Suprapubic skin (tissue), 4 donors: ENCODE measurements at regions not wholly inside any gene's neighbourhood (a gene's known extent, or its start where the extent isn't known, plus 50 kb on each side); places are given as distances from the start of the nearest gene placed in this dataset.

Experiments
- POLR2A ChIP-seq, 2 donors: fragments of 450-650 bp; IDR thresholded peaks; one replicate each; pipeline ENCODE4 v1.6.1; 2017; ENCODE audit warnings: antibody characterized with exemption in 2 of 2, mild to moderate bottlenecking in 2 of 2, moderate library complexity in 2 of 2
- POLR2AphosphoS5 ChIP-seq, 3 donors: sonication (generic); formaldehyde crosslinking; IDR thresholded peaks; one replicate each; pipeline ENCODE4 v1.6.1; 2017; ENCODE audit warnings: antibody characterized with exemption in 3 of 3
- TF ChIP-seq, protein P1 (sequence below), 2 donors: fragments of 200-600 bp in 1 of 2; fragments of 450-650 bp in 1 of 2; sonication (generic) in 1 of 2; IDR thresholded peaks; one replicate each; pipeline ENCODE4 v1.5.1; 2016 to 2019; ENCODE audit warnings: antibody characterized with exemption in 2 of 2, mild to moderate bottlenecking in 1 of 2, moderate library complexity in 1 of 2

DNA sequence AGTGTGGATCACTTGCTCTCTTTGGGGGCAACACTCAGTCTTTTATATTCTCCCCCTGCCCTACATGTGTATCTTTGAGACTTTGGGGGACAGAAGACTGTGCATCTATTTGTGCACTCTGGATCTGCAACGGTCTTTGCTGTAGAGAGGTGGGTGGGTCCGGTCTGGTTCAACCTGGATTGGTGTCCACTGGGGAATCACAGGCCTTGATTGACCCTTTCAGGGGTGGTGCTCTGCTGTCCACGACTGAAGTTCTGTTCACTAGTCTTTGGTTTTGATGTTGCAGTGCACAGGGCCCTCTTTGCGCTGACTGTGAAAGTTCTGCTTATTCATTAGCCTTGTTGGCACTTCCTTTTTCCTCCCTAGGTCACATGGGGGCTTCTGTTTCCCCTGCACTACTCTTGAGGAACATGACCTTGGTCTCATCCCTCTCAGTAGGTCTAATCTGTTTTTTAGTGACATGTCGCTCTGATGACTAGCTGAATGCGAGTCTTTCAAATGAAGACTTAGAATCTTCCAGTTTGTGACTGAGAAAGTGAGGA, 284.2 kb downstream of the SV2B start:
- TF ChIP-seq, protein P1, sequence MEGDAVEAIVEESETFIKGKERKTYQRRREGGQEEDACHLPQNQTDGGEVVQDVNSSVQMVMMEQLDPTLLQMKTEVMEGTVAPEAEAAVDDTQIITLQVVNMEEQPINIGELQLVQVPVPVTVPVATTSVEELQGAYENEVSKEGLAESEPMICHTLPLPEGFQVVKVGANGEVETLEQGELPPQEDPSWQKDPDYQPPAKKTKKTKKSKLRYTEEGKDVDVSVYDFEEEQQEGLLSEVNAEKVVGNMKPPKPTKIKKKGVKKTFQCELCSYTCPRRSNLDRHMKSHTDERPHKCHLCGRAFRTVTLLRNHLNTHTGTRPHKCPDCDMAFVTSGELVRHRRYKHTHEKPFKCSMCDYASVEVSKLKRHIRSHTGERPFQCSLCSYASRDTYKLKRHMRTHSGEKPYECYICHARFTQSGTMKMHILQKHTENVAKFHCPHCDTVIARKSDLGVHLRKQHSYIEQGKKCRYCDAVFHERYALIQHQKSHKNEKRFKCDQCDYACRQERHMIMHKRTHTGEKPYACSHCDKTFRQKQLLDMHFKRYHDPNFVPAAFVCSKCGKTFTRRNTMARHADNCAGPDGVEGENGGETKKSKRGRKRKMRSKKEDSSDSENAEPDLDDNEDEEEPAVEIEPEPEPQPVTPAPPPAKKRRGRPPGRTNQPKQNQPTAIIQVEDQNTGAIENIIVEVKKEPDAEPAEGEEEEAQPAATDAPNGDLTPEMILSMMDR (IDR thresholded peaks at IDR 0.05): no peak
- TF ChIP-seq POLR2A (IDR thresholded peaks at IDR 0.05) (no peak), POLR2AphosphoS5 (IDR thresholded peaks at IDR 0.05) (no peak)
